ENCODE measurements at regions not wholly inside any gene's neighbourhood (a gene's known extent, or its start where the extent isn't known, plus 50 kb on each side); places are given as distances from the start of the nearest gene placed in this dataset.

GRCh38 chr2:3110994-3111666 lies 266.5 kb downstream of the EIPR1 start:
- FAIRE-seq (no peak), DNase-seq (ENCODE audit: low read depth, low spot score) (no peak), ATAC-seq (no peak)
- POLR2A ChIA-PET: no interaction called here
- TF ChIP-seq ATF2 (IDR thresholded peaks at IDR 0.05; ENCODE audit: low read length) (no peak), TCF7 (IDR thresholded peaks at IDR 0.05; ENCODE audit: borderline replicate concordance) (no peak)
- no peak overlapping the region for H3K27ac ChIP-seq (ENCODE audit: control insufficient read depth, insufficient read depth)
- no peak overlapping the region for H3K4me2 ChIP-seq (ENCODE audit: control insufficient read depth, insufficient read depth)
- intact Hi-C loops (cut with micrococcal nuclease; ENCODE audit: unreplicated experiment) (no loop called here), in situ Hi-C loops (cut with MboI) (no loop called here)
- no TSS peak for BruUV-seq (replicated peaks)
- H3K36me3 ChIP-seq (ENCODE audit: control insufficient read depth in 2 of 2, insufficient read depth in 2 of 2, low read length in 1 of 2): no peaks in the 10 kb centered on the region
- H3K79me2 ChIP-seq (ENCODE audit: control insufficient read depth, insufficient read depth, low read length): no peaks in the 10 kb centered on the region
- H3K4me1 ChIP-seq (ENCODE audit: control insufficient read depth, insufficient read depth, low read length): no peaks in the 10 kb centered on the region
- no peak overlapping the region for H2AFZ ChIP-seq (ENCODE audit: control insufficient read depth, low read depth, low read length)
- SMC1A ChIA-PET (ENCODE audit: uncharacterized antibody, unreplicated experiment): no interaction called here
- CTCF ChIA-PET: no interaction called here
- RAD21 ChIA-PET (ENCODE audit: unreplicated experiment): no interaction called here
- H3K9ac ChIP-seq (ENCODE audit: control insufficient read depth, insufficient read depth, low read length): no peak overlapping the region
- H4K20me1 ChIP-seq (ENCODE audit: control insufficient read depth, insufficient read depth): no peaks in the 10 kb centered on the region
- H3K9me3 ChIP-seq (replicated peaks; ENCODE audit: control insufficient read depth, insufficient read depth, low read length): no peaks in the 10 kb centered on the region; the same call in none of the 3 replicates
- no peaks in the 10 kb centered on the region; a peak in 1 of 4 replicates for H3K27me3 ChIP-seq (replicated peaks in 1 of 2; ENCODE audit: control insufficient read depth in 2 of 2, insufficient read depth in 2 of 2, low read length in 1 of 2)
- H3K4me3 ChIP-seq: no peak overlapping the region
- WGBS (ENCODE audit: insufficient coverage, insufficient replicate concordance, low lambda C conversion rate, missing lambda C conversion rate): 56% methylated on average over 7 of the region's 7 CpGs

- Histone ChIP-seq H3K79me2 (ENCODE audit: control insufficient read depth, insufficient read depth, low read length) (no peaks in the 10 kb centered on the region), H2AFZ (ENCODE audit: control insufficient read depth, low read depth, low read length) (no peak overlapping the region), H3K9me3 (replicated peaks; ENCODE audit: control insufficient read depth, insufficient read depth, low read length) (no peaks in the 10 kb centered on the region; the same call in none of the 3 replicates), H3K27ac (ENCODE audit: control insufficient read depth, insufficient read depth) (no peak overlapping the region), H3K9ac (ENCODE audit: control insufficient read depth, insufficient read depth, low read length) (no peak overlapping the region), H3K4me3 (no peak overlapping the region), H3K36me3 (ENCODE audit: control insufficient read depth in 2 of 2, insufficient read depth in 2 of 2, low read length in 1 of 2) (no peaks in the 10 kb centered on the region), H4K20me1 (ENCODE audit: control insufficient read depth, insufficient read depth) (no peaks in the 10 kb centered on the region), H3K27me3 (replicated peaks in 1 of 2; ENCODE audit: control insufficient read depth in 2 of 2, insufficient read depth in 2 of 2, low read length in 1 of 2) (no peaks in the 10 kb centered on the region; a peak in 1 of 4 replicates), H3K4me2 (ENCODE audit: control insufficient read depth, insufficient read depth) (no peak overlapping the region), H3K4me1 (ENCODE audit: control insufficient read depth, insufficient read depth, low read length) (no peaks in the 10 kb centered on the region)
- FAIRE-seq (no peak), DNase-seq (ENCODE audit: low read depth, low spot score) (no peak), ATAC-seq (no peak)
- no TSS peak for BruUV-seq (replicated peaks)
- 96% methylated on average over 3 of the region's 3 CpGs for WGBS (ENCODE audit: insufficient coverage, insufficient replicate concordance, low lambda C conversion rate, missing lambda C conversion rate)
- in situ Hi-C loops (cut with MboI): no loop called here
- TF ChIP-seq NR2C2 (IDR thresholded peaks at IDR 0.05; ENCODE audit: borderline replicate concordance, control insufficient read depth, insufficient read length, low read depth): peak; percentile 46
- TF ChIP-seq CTCF (IDR thresholded peaks at IDR 0.05 in 2 of 3, conservative IDR thresholded peaks at IDR 0.05 in 1 of 3; ENCODE audit: control insufficient read depth in 2 of 3, extremely low read depth in 1 of 3, insufficient read depth in 1 of 3, low read depth in 3 of 3, low read length in 3 of 3): no peak
- intact Hi-C loops (cut with micrococcal nuclease; ENCODE audit: unreplicated experiment): no loop called here
- POLR2A ChIA-PET: no interaction called here
- RAD21 ChIA-PET (ENCODE audit: unreplicated experiment): no interaction called here
- CTCF ChIA-PET: no interaction called here
- SMC1A ChIA-PET (ENCODE audit: uncharacterized antibody, unreplicated experiment): no interaction called here
These were observed 267.1 kb downstream of the EIPR1 start for GRCh38 chr2:3110555-3110954.

Data from GM12878 (cell line).